H1 (cell line): ENCODE measurements at regions not wholly inside any gene's neighbourhood (a gene's known extent, or its start where the extent isn't known, plus 50 kb on each side); places are given as distances from the start of the nearest gene placed in this dataset.

ENCODE experiments used
- CTCF ChIA-PET: fragments of 300-600 bp; sonication (Branson Sonifier 250); formaldehyde crosslinking; loops from one replicate; lab custom pipeline; 2021; ENCODE audit not compliant: partially characterized antibody; lab: Charles Lee
- POLR2A ChIA-PET: fragments of 300-600 bp; sonication (Branson Sonifier 250); formaldehyde crosslinking; loops from one replicate; lab custom pipeline; 2021; ENCODE audit warnings: inconsistent platforms; ENCODE audit not compliant: partially characterized antibody; lab: Charles Lee
- DNase-seq, 2 experiments: peaks; one replicate each; pipeline versions ENCODE4 v3.0.0 to v3.0.0-alpha.2; 2010 to 2022; ENCODE audit warnings: low spot score in 2 of 2, low read depth in 1 of 2, mixed read lengths in 1 of 2
- FAIRE-seq: peaks from 2 replicates; lab custom pipeline; 2011; peaks lifted over from hg19 to GRCh38; lab: Jason Lieb, UNC
- H2AFZ ChIP-seq: 2 replicates; pipeline ENCODE4 v1.8.1; 2012; ENCODE audit warnings: low read length, inconsistent platforms
- H2AK5ac ChIP-seq: 2 replicates; pipeline ENCODE4 v1.6.1; 2013; ENCODE audit warnings: low read depth, low read length
- H2BK120ac ChIP-seq: replicated peaks from 2 replicates; pipeline ENCODE3; 2013; ENCODE audit warnings: low read depth, low read length, inconsistent platforms
- H2BK12ac ChIP-seq: 2 replicates; pipeline ENCODE4 v1.6.1; 2013; ENCODE audit warnings: low read depth, low read length
- H2BK15ac ChIP-seq: 2 replicates; pipeline ENCODE4 v1.6.1; 2013; ENCODE audit warnings: low read length
- H2BK20ac ChIP-seq: 2 replicates; pipeline ENCODE4 v1.6.1; 2013; ENCODE audit warnings: low read length
- H2BK5ac ChIP-seq: 2 replicates; pipeline ENCODE4 v1.6.1; 2013; ENCODE audit warnings: low read depth, low read length
- H3K14ac ChIP-seq: 2 replicates; pipeline ENCODE4 v1.6.1; 2013; ENCODE audit warnings: inconsistent platforms; ENCODE audit not compliant: insufficient read length
- H3K18ac ChIP-seq: 2 replicates; pipeline ENCODE4 v1.6.1; 2013; ENCODE audit warnings: low read length; ENCODE audit errors: extremely low read depth
- H3K23ac ChIP-seq: 2 replicates; pipeline ENCODE4 v1.6.1; 2013; ENCODE audit warnings: inconsistent platforms; ENCODE audit not compliant: insufficient read length
- H3K23me2 ChIP-seq: 2 replicates; pipeline ENCODE4 v1.6.1; 2013; ENCODE audit warnings: low read depth, low read length
- H3K27ac ChIP-seq: 2 replicates; pipeline ENCODE4 v1.6.1; 2011; ENCODE audit warnings: low read depth, low read length, inconsistent platforms
- H3K27me3 ChIP-seq, 4 experiments: replicated peaks in 1 of 4; 1 replicate in 1 of 4; 2 replicates in 3 of 4; pipeline versions ENCODE4 v1.6.1 to v1.8.1; 2011 to 2013; ENCODE audit warnings: low read length in 3 of 4, mild to moderate bottlenecking in 3 of 4, inconsistent platforms in 2 of 4, mixed read lengths in 2 of 4, moderate library complexity in 1 of 4; ENCODE audit not compliant: control insufficient read depth in 3 of 4, insufficient read depth in 3 of 4; ENCODE audit errors: extremely low read depth in 1 of 4
- H3K36me3 ChIP-seq, 4 experiments: 2 replicates each; pipeline versions ENCODE4 v1.6.1 to v1.8.1; 2011 to 2013; ENCODE audit warnings: mild to moderate bottlenecking in 4 of 4, low read length in 3 of 4, moderate library complexity in 2 of 4, control low read depth in 1 of 4, inconsistent platforms in 1 of 4; ENCODE audit not compliant: insufficient read depth in 4 of 4, control insufficient read depth in 2 of 4
- H3K4ac ChIP-seq: replicated peaks from 2 replicates; pipeline ENCODE3; 2013; ENCODE audit warnings: low read length, low read depth, mixed read lengths, inconsistent platforms; ENCODE audit not compliant: insufficient read length
- H3K4me1 ChIP-seq, 4 experiments: replicated peaks in 1 of 4; 1 replicate in 1 of 4; 2 replicates in 3 of 4; pipeline versions ENCODE4 v1.6.1 to v1.8.1; 2011 to 2013; ENCODE audit warnings: low read length in 3 of 4, inconsistent platforms in 2 of 4, mixed read lengths in 1 of 4; ENCODE audit not compliant: insufficient read depth in 4 of 4, control insufficient read depth in 3 of 4
- H3K4me2 ChIP-seq, 2 experiments: 2 replicates each; pipeline versions ENCODE4 v1.6.1 to v1.8.1; 2011 to 2013; ENCODE audit warnings: low read depth in 2 of 2, low read length in 2 of 2, control low read depth in 1 of 2, inconsistent platforms in 1 of 2, mild to moderate bottlenecking in 1 of 2; ENCODE audit not compliant: insufficient read depth in 1 of 2
- H3K4me3 ChIP-seq, 4 experiments: fragments of 200-600, 300-600 bp in 1 of 4; sonication (generic), shearing (Covaris generic), sonication (Bioruptor Twin) in 1 of 4; 2 replicates each; pipeline versions ENCODE4 v1.5.1 to v1.8.1; 2011 to 2016; ENCODE audit warnings: low read length in 4 of 4, low read depth in 3 of 4, control low read depth in 2 of 4, inconsistent platforms in 2 of 4, mild to moderate bottlenecking in 2 of 4, mixed read lengths in 1 of 4, moderate library complexity in 1 of 4; ENCODE audit not compliant: insufficient read depth in 2 of 4; ENCODE audit errors: extremely low read depth in 1 of 4
- H3K56ac ChIP-seq: replicated peaks from 2 replicates; pipeline ENCODE3; 2013; ENCODE audit warnings: low read depth, mild to moderate bottlenecking, mixed read lengths, low read length, inconsistent platforms; ENCODE audit not compliant: insufficient read length
- H3K79me1 ChIP-seq: 2 replicates; pipeline ENCODE4 v1.6.1; 2013; ENCODE audit warnings: low read depth, low read length, control low read depth
- H3K79me2 ChIP-seq, 2 experiments: 2 replicates each; pipeline versions ENCODE4 v1.6.1 to v1.8.1; 2012 to 2013; ENCODE audit warnings: low read length in 2 of 2, mild to moderate bottlenecking in 2 of 2, inconsistent platforms in 1 of 2; ENCODE audit not compliant: insufficient read depth in 2 of 2, control insufficient read depth in 1 of 2
- H3K9ac ChIP-seq, 4 experiments: replicated peaks in 1 of 4; 1 replicate in 1 of 4; 2 replicates in 3 of 4; pipeline versions ENCODE4 v1.6.1 to v1.8.1; 2011 to 2013; ENCODE audit warnings: low read depth in 3 of 4, low read length in 3 of 4, control low read depth in 2 of 4, mild to moderate bottlenecking in 2 of 4, moderate library complexity in 2 of 4, inconsistent platforms in 1 of 4; ENCODE audit errors: extremely low read depth in 1 of 4
- H3K9me3 ChIP-seq, 2 experiments: 2 replicates each; pipeline versions ENCODE4 v1.6.1 to v1.8.1; 2012 to 2013; ENCODE audit warnings: mild to moderate bottlenecking in 2 of 2, moderate library complexity in 2 of 2, control low read depth in 1 of 2, inconsistent platforms in 1 of 2, low read depth in 1 of 2, low read length in 1 of 2, mixed read lengths in 1 of 2; ENCODE audit not compliant: insufficient read depth in 2 of 2
- H4K20me1 ChIP-seq, 2 experiments: replicated peaks in 1 of 2; 2 replicates each; pipeline versions ENCODE3 to v1.8.1; 2011 to 2013; ENCODE audit warnings: inconsistent platforms in 2 of 2, low read length in 2 of 2, mild to moderate bottlenecking in 1 of 2; ENCODE audit not compliant: insufficient read depth in 2 of 2, control insufficient read depth in 1 of 2
- H4K5ac ChIP-seq: 2 replicates; pipeline ENCODE4 v1.6.1; 2013; ENCODE audit warnings: low read length, low read depth, mixed read lengths, inconsistent platforms; ENCODE audit not compliant: insufficient read length
- H4K8ac ChIP-seq: 2 replicates; pipeline ENCODE4 v1.8.0; 2013; ENCODE audit warnings: mild to moderate bottlenecking, moderate library complexity, low read length, inconsistent platforms; ENCODE audit not compliant: insufficient read depth; ENCODE audit errors: extremely low read depth
- H4K91ac ChIP-seq: replicated peaks from 2 replicates; pipeline ENCODE3; 2013; ENCODE audit warnings: low read length, mixed read lengths, inconsistent platforms; ENCODE audit not compliant: insufficient read length
- CBX8 ChIP-seq: fragments of 300-800, 300-1000 bp; sonication (generic); IDR thresholded peaks from 2 replicates; pipeline ENCODE4 v1.7.1; 2016; ENCODE audit warnings: low read depth, low read length, borderline replicate concordance
- WGBS, 2 experiments: shearing (Covaris generic) in 1 of 2; methylation state at CpG; one replicate each; pipeline versions ENCODE4 v1.1.6 to v1.1.7; 2013 to 2015; ENCODE audit warnings: low lambda C conversion rate in 2 of 2, mixed read lengths in 2 of 2, inconsistent platforms in 1 of 2, low coverage in 1 of 2, missing lambda C conversion rate in 1 of 2; ENCODE audit not compliant: insufficient replicate concordance in 2 of 2, insufficient coverage in 1 of 2, insufficient read length in 1 of 2; ENCODE audit errors: extremely low coverage in 1 of 2, missing lambda C conversion rate in 1 of 2; 5-methylcytosine and 5-hydroxymethylcytosine counted together

DNA sequence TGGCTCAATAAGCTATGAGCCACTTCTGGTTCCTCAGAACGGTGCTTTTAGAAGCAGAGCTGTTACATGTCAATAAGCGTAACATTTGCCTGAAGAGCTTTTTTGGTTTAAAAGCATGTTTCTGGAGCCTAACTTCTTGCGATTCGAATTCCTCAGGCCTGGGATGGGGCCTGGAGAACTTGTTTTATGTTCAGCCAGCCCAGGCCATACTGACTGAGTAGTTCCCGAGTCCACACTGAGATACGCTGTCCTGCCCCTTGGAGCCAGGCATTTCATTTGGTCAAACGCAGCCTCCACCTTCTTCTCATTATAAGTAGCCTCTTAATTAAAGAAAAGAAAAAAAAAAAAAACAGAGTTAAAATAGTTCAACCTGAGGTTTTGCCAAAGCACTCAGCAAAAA lies 260.6 kb upstream of the ANKRD55 start:
- FAIRE-seq, result no peak
- 0 out of 4 replicates have a peak, but pooled peaks cover 0 to 1% of the 10 kb centered on the region in 2 experiments for H3K9me3 ChIP-seq
- H2BK15ac ChIP-seq, result no peak overlapping the region
- no peak overlapping the region for H2BK5ac ChIP-seq
- H3K27ac ChIP-seq, result no peak overlapping the region
- no peak overlapping the region for H4K8ac ChIP-seq
- H2AK5ac ChIP-seq, result no peak overlapping the region
- H3K4me3 ChIP-seq, result no peak overlapping the region
- no peak overlapping the region for H2AFZ ChIP-seq
- peaks cover 0 to 4% (median 0%) of the 10 kb centered on the region in 4 experiments; a peak in 1 of 7 replicates for H3K4me1 ChIP-seq
- H3K36me3 ChIP-seq, result no peaks in the 10 kb centered on the region
- no peak for TF ChIP-seq CBX8
- H3K79me2 ChIP-seq, result no peaks in the 10 kb centered on the region
- no peak overlapping the region for H3K9ac ChIP-seq
- CTCF ChIA-PET, result interaction anchor here (0.6 to 1.1 kb wide), 6 partner anchors 12 to 408 kb away, joined by 3 to 4 read pairs (median 3); no protein-coding TSS in a partner anchor
- no peaks in the 10 kb centered on the region for H3K23me2 ChIP-seq
- H3K79me1 ChIP-seq, result no peaks in the 10 kb centered on the region
- H4K5ac ChIP-seq, result no peak overlapping the region
- no peak overlapping the region for H2BK12ac ChIP-seq
- no peak overlapping the region for H2BK20ac ChIP-seq
- H3K56ac ChIP-seq, result no peak overlapping the region
- DNase-seq, result no peak
- H4K20me1 ChIP-seq, result no peaks in the 10 kb centered on the region
- H3K27me3 ChIP-seq, result no peaks in the 10 kb centered on the region
- no peak overlapping the region for H4K91ac ChIP-seq
- no peak overlapping the region for H3K4ac ChIP-seq
- WGBS, 2 experiments, result 90% methylated on average over 7 of the region's 7 CpGs; no CpG with 5 or more reads in 1 of the 2 experiments
- H2BK120ac ChIP-seq, result no peak overlapping the region
- no peak overlapping the region for H3K23ac ChIP-seq
- no peak overlapping the region for H3K14ac ChIP-seq
- POLR2A ChIA-PET, result no interaction called here
- no peak overlapping the region for H3K18ac ChIP-seq
- H3K4me2 ChIP-seq, result no peak overlapping the region
